Gastrocnemius medialis (tissue), 4 donors: ENCODE measurements at regions not wholly inside any gene's neighbourhood (a gene's known extent, or its start where the extent isn't known, plus 50 kb on each side); places are given as distances from the start of the nearest gene placed in this dataset.

Source experiments
- CTCF ChIP-seq, 5 experiments: fragments of 450-650 bp in 3 of 5; fragments of 200-600 bp in 2 of 5; sonication (generic) in 2 of 5; IDR thresholded peaks in 4 of 5; conservative IDR thresholded peaks in 1 of 5; 1 replicate in 4 of 5; 2 replicates in 1 of 5; pipeline ENCODE4 v1.5.1; 2016 to 2019; ENCODE audit warnings: antibody characterized with exemption in 5 of 5, mild to moderate bottlenecking in 3 of 5, moderate library complexity in 3 of 5
- POLR2A ChIP-seq, 2 donors: fragments of 450-650 bp; IDR thresholded peaks; one replicate each; pipeline ENCODE4 v1.6.1; 2017; ENCODE audit warnings: antibody characterized with exemption in 2 of 2, mild to moderate bottlenecking in 2 of 2, moderate library complexity in 2 of 2

- TF ChIP-seq CTCF (IDR thresholded peaks at IDR 0.05 in 4 of 5, conservative IDR thresholded peaks at IDR 0.05 in 1 of 5) (no peak), POLR2A (IDR thresholded peaks at IDR 0.05) (no peak)
Observed at GRCh38 chr6:149139782-149140136, 177.8 kb upstream of the TAB2 start.
